Stimulated activated CD4-positive, alpha-beta T cell treated with anti-CD3 and anti-CD28 coated beads, TNF-alpha, amount 100 ng/mL, for 24 hours (primary cell): ENCODE measurements at regions not wholly inside any gene's neighbourhood (a gene's known extent, or its start where the extent isn't known, plus 50 kb on each side); places are given as distances from the start of the nearest gene placed in this dataset.

Experiments
- DNase-seq, 3 experiments: peaks; one replicate each; pipeline ENCODE4 v3.0.0-alpha.2; 2020; ENCODE audit warnings: low read depth in 3 of 3

DNA sequence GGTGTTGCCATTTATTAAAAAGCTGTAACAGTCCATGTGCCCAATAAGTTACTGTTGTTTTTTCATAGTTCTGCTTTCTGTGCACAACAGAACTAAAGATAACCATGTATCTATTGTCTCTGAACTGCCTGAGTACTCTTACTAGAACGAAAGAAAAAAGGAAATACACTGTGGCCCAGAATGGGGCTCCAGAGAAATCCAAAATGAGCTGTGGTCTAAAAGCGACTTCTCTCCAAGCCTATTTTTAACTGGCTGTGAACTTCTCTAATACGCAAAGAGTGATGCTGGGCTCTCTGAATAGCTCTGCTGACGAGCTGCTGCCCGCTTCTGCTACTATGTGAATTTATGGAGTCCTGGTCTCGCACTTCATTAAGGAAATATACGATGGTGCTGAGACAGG is 56.2 kb upstream of the LPP start:
- DNase-seq, result no peak

DNA sequence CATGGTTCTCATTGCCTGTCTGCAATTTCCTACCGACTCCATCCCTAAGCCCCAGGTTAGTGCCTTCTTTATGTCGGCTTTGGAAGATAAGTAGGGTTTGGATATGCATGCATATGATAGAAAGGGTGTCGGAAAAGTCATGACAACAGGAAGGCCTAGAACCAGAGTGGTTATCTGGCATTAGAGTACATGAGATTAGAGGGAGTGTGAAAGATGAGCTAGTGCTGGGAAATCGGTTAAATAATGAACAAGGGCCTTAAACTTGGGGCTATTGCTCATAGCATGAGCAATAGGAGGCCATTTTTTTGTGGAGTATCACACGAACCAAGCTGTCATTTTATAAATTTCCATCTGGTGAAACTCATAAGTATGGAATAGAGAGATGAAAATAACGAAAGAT is 54.0 kb upstream of the LPP start:
- no peak for DNase-seq

DNA sequence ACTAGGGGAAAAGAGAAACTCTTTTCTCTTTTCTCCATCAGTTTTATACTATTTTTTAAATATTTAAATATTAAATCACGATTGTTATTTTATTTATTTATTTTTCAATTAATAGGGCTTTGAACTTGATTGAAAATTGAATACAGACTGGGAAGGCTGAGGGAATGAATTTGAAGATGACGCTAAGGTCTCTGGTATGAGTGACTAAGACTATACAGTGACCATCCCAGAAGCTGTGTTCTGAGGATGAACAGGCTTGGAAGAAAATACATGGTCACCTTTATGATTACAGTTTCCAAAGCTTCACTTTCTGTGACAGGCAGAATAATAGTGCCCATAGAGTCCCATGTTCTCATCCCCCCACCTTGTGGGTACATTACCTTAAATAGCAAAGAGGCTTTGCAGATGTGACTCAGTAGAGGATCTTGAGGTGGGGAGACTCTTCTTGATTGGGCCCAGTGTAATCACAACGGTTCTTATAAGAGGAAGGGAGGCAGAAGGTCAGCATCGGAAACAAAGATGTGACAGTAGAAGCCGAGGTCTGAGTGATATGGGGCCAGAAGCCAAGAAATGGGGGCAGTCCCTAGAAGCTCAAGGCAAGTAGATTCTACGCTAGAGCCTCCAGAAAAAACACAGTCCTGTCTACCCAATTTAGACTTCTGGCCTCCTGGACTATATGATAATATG is 51.0 kb upstream of the LPP start:
- no peak for DNase-seq

DNA sequence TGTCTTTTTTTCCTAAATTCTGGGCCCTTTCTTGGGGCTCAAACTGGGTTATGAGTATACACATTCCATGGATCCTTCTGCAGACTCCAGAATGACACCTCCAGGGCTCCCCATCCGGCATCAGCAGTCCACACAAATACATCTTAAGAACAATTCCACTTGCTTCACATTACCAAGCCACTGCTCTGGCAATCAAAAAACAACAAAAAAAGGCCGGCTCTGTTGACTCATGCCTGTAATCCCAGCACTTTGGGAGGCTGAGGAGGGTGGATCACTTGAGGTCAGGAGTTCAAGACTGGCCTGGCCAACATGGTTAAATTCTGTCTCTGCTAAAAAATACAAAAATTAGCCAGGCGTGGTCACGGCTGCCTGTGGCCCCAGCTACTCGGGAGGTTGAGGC is 49.9 kb upstream of the LPP start:
- DNase-seq, result no peak
